ENCODE measurements at regions not wholly inside any gene's neighbourhood (a gene's known extent, or its start where the extent isn't known, plus 50 kb on each side); places are given as distances from the start of the nearest gene placed in this dataset.

DNA sequence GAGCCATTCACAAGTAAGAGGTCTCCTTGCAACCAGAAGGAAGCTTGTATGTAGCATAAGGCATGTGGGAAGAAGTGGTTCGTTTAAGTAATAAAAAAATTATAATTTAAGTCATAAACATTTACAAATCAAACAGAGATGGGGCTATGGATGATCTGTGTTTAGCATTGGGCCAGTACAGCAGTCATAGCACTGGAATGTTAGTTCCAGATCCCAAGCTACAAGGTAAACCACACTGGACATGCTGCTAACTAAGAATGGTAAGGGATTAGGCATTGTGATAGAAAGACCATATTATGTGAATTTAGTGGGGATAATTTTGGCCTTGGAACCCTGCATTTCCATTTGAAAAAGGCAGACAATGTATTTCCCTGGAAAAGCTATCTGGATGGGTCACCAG is 170.4 kb upstream of the KCNN2 start (continued):
- TF ChIP-seq ATF3 (IDR thresholded peaks at IDR 0.05) = no peak
- no peak for TF ChIP-seq SRF (IDR thresholded peaks at IDR 0.05; ENCODE audit: low read depth)
- no peak for TF ChIP-seq ELF1 (IDR thresholded peaks at IDR 0.05; ENCODE audit: borderline replicate concordance, low read depth)
- TF ChIP-seq EZH2 (IDR thresholded peaks at IDR 0.05) = no peak
- TF ChIP-seq ZFX (IDR thresholded peaks at IDR 0.05) = no peak

GRCh38 chr5:114192108-114192507 is 169.8 kb upstream of the KCNN2 start:
- POLR2A ChIA-PET = no interaction called here
- Histone ChIP-seq H4K20me1 (ENCODE audit: insufficient read depth) (no peaks in the 10 kb centered on the region), H3K4me2 (ENCODE audit: low read length) (no peak overlapping the region), H2AFZ (ENCODE audit: low read depth, low read length, poor library complexity, severe bottlenecking) (no peak overlapping the region), H3K36me3 (ENCODE audit: control insufficient read depth in 1 of 2, insufficient read depth in 2 of 2, low read length in 2 of 2) (no peaks in the 10 kb centered on the region), H3K4me3 (replicated peaks in 1 of 2; ENCODE audit: low read depth in 1 of 2, low read length in 2 of 2) (no peak overlapping the region), H3K79me2 (ENCODE audit: insufficient read depth, low read length) (no peaks in the 10 kb centered on the region), H3K9me2 (ENCODE audit: insufficient read depth) (no peaks in the 10 kb centered on the region), H3K4me1 (ENCODE audit: control insufficient read depth in 1 of 2, insufficient read depth in 2 of 2, low read length in 2 of 2) (no peaks in the 10 kb centered on the region), H3K27me3 (ENCODE audit: insufficient read depth, low read length) (no peaks in the 10 kb centered on the region), H3K9ac (ENCODE audit: low read length) (no peak overlapping the region), H3K9me3 (ENCODE audit: control insufficient read depth in 1 of 2, insufficient read depth in 1 of 2, low read depth in 1 of 2, low read length in 2 of 2) (no peaks in the 10 kb centered on the region), H3K27ac (ENCODE audit: low read depth, low read length) (no peak overlapping the region)
- BruUV-seq (replicated peaks) = no TSS peak
- no peak for DNase-seq (ENCODE audit: low read depth, low spot score)
- TF ChIP-seq TCF7L2 (IDR thresholded peaks at IDR 0.05; ENCODE audit: borderline replicate concordance, extremely low read depth, insufficient read depth, insufficient read length) (no peak), CEBPB (IDR thresholded peaks at IDR 0.05; ENCODE audit: low read depth) (no peak), POLR2AphosphoS5 (IDR thresholded peaks at IDR 0.05; ENCODE audit: low read depth, low read length) (no peak), RAD21 (IDR thresholded peaks at IDR 0.05; ENCODE audit: low read depth) (no peak), POLR2A (IDR thresholded peaks at IDR 0.05; ENCODE audit: borderline replicate concordance, extremely low read depth, insufficient read depth, insufficient read length) (no peak), ZBTB33 (IDR thresholded peaks at IDR 0.05; ENCODE audit: extremely low read depth, insufficient replicate concordance, low read length) (no peak), SRF (IDR thresholded peaks at IDR 0.05; ENCODE audit: low read depth) (no peak), YY1 (IDR thresholded peaks at IDR 0.05; ENCODE audit: extremely low read depth, insufficient replicate concordance, low read depth, low read length) (no peak), SIN3A (IDR thresholded peaks at IDR 0.05; ENCODE audit: low read depth) (no peak), ELF1 (IDR thresholded peaks at IDR 0.05; ENCODE audit: borderline replicate concordance, low read depth) (no peak), ATF3 (IDR thresholded peaks at IDR 0.05) (no peak), CTCF (IDR thresholded peaks at IDR 0.05 in 2 of 3, conservative IDR thresholded peaks at IDR 0.05 in 1 of 3; ENCODE audit: borderline replicate concordance in 1 of 3, insufficient read depth in 1 of 3, low read depth in 2 of 3, low read length in 2 of 3) (no peak), ZFX (IDR thresholded peaks at IDR 0.05) (no peak)
- TF ChIP-seq, protein P1, sequence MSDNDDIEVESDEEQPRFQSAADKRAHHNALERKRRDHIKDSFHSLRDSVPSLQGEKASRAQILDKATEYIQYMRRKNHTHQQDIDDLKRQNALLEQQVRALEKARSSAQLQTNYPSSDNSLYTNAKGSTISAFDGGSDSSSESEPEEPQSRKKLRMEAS (IDR thresholded peaks at IDR 0.05) = no peak
- ATAC-seq = no peak
- intact Hi-C loops (cut with micrococcal nuclease) = no loop called here
- CTCF ChIA-PET = no interaction called here
- RAD21 ChIA-PET (ENCODE audit: low non-redundant PET in 1 of 2, low total read pairs in 2 of 2, uncharacterized antibody in 2 of 2, unreplicated experiment in 2 of 2) = no interaction called here
